ENCODE measurements at regions not wholly inside any gene's neighbourhood (a gene's known extent, or its start where the extent isn't known, plus 50 kb on each side); places are given as distances from the start of the nearest gene placed in this dataset.

DNA sequence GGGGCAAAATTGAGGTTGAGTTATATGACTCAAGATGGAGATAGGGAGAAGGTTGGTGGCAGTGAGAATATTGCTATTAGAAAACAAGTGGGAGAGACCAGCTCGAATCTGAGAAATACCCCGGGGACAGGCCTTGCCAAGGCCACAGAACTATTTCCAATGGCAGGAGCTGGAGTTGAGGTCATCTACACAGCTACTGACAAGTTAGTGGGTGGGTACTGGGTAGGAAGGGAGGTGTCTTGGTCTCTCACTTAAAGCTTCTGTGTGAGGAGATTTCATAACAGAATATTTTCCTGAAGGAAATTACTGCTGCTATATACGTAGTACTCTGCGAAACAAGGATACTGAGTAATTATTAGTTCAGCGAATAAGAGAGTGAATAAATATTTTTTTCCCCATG lies 69.4 kb upstream of the ITPRID2 start (continued):
- TF ChIP-seq, protein P1, sequence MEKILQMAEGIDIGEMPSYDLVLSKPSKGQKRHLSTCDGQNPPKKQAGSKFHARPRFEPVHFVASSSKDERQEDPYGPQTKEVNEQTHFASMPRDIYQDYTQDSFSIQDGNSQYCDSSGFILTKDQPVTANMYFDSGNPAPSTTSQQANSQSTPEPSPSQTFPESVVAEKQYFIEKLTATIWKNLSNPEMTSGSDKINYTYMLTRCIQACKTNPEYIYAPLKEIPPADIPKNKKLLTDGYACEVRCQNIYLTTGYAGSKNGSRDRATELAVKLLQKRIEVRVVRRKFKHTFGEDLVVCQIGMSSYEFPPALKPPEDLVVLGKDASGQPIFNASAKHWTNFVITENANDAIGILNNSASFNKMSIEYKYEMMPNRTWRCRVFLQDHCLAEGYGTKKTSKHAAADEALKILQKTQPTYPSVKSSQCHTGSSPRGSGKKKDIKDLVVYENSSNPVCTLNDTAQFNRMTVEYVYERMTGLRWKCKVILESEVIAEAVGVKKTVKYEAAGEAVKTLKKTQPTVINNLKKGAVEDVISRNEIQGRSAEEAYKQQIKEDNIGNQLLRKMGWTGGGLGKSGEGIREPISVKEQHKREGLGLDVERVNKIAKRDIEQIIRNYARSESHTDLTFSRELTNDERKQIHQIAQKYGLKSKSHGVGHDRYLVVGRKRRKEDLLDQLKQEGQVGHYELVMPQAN (conservative IDR thresholded peaks at IDR 0.05) = no peak
- TF ChIP-seq IKZF2 (IDR thresholded peaks at IDR 0.05) (no peak), CEBPB (IDR thresholded peaks at IDR 0.05; ENCODE audit: borderline replicate concordance in 1 of 2, low read depth in 2 of 2, low read length in 2 of 2) (no peak), CREM (IDR thresholded peaks at IDR 0.05; ENCODE audit: low read depth) (no peak), NR2C2 (IDR thresholded peaks at IDR 0.05; ENCODE audit: borderline replicate concordance, control insufficient read depth, insufficient read length, low read depth) (no peak)

GRCh38 chr2:181823405-181823804 lies 68.1 kb upstream of the ITPRID2 start:
- Histone ChIP-seq H3K4me3 (no peak overlapping the region), H4K20me1 (ENCODE audit: control insufficient read depth, insufficient read depth) (no peaks in the 10 kb centered on the region), H3K79me2 (ENCODE audit: control insufficient read depth, insufficient read depth, low read length) (no peaks in the 10 kb centered on the region), H3K9me3 (replicated peaks; ENCODE audit: control insufficient read depth, insufficient read depth, low read length) (no peaks in the 10 kb centered on the region), H2AFZ (ENCODE audit: control insufficient read depth, low read depth, low read length) (no peak overlapping the region), H3K27me3 (replicated peaks in 1 of 2; ENCODE audit: control insufficient read depth in 2 of 2, insufficient read depth in 2 of 2, low read length in 1 of 2) (no peaks in the 10 kb centered on the region; a peak in 1 of 4 replicates), H3K4me1 (ENCODE audit: control insufficient read depth, insufficient read depth, low read length) (no peaks in the 10 kb centered on the region), H3K9ac (ENCODE audit: control insufficient read depth, insufficient read depth, low read length) (no peak overlapping the region), H3K27ac (ENCODE audit: control insufficient read depth, insufficient read depth) (no peak overlapping the region), H3K4me2 (ENCODE audit: control insufficient read depth, insufficient read depth) (no peak overlapping the region), H3K36me3 (ENCODE audit: control insufficient read depth in 2 of 2, insufficient read depth in 2 of 2, low read length in 1 of 2) (no peaks in the 10 kb centered on the region)
- FAIRE-seq (no peak), DNase-seq (ENCODE audit: low read depth, low spot score) (no peak), ATAC-seq (no peak)
- SMC1A ChIA-PET (ENCODE audit: uncharacterized antibody, unreplicated experiment) = interaction anchor here (0.6 kb wide), 1 partner anchor 115 kb away, joined by 3 read pairs; no protein-coding TSS in a partner anchor
- RAD21 ChIA-PET (ENCODE audit: unreplicated experiment) = no interaction called here
- no peak for TF ChIP-seq ZNF217 (IDR thresholded peaks at IDR 0.05)
- no peak for TF ChIP-seq ZBTB33 (IDR thresholded peaks at IDR 0.05)
- TF ChIP-seq POLR2A (IDR thresholded peaks at IDR 0.05; ENCODE audit: low read depth, low read length) = no peak
- TF ChIP-seq SIN3A (IDR thresholded peaks at IDR 0.05; ENCODE audit: low read depth, low read length) = no peak
- TF ChIP-seq IRF5 (IDR thresholded peaks at IDR 0.05; ENCODE audit: borderline replicate concordance) = no peak
- no peak for TF ChIP-seq IKZF2 (IDR thresholded peaks at IDR 0.05)
- TF ChIP-seq, protein P2, sequence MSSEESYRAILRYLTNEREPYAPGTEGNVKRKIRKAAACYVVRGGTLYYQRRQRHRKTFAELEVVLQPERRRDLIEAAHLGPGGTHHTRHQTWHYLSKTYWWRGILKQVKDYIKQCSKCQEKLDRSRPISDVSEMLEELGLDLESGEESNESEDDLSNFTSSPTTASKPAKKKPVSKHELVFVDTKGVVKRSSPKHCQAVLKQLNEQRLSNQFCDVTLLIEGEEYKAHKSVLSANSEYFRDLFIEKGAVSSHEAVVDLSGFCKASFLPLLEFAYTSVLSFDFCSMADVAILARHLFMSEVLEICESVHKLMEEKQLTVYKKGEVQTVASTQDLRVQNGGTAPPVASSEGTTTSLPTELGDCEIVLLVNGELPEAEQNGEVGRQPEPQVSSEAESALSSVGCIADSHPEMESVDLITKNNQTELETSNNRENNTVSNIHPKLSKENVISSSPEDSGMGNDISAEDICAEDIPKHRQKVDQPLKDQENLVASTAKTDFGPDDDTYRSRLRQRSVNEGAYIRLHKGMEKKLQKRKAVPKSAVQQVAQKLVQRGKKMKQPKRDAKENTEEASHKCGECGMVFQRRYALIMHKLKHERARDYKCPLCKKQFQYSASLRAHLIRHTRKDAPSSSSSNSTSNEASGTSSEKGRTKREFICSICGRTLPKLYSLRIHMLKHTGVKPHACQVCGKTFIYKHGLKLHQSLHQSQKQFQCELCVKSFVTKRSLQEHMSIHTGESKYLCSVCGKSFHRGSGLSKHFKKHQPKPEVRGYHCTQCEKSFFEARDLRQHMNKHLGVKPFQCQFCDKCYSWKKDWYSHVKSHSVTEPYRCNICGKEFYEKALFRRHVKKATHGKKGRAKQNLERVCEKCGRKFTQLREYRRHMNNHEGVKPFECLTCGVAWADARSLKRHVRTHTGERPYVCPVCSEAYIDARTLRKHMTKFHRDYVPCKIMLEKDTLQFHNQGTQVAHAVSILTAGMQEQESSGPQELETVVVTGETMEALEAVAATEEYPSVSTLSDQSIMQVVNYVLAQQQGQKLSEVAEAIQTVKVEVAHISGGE (CRISPR knock-in tag; IDR thresholded peaks at IDR 0.05) = no peak
- TF ChIP-seq IRF4 (IDR thresholded peaks at IDR 0.05; ENCODE audit: low read depth, low read length) = no peak
- POLR2A ChIA-PET = no interaction called here
- in situ Hi-C loops (cut with MboI) = no loop called here
- BruUV-seq (replicated peaks) = no TSS peak
- CTCF ChIA-PET = interaction anchor here (0.9 kb wide), 1 partner anchor 130 kb away, joined by 3 read pairs; no protein-coding TSS in a partner anchor
- 45% methylated on average over 2 of the region's 2 CpGs for WGBS (ENCODE audit: insufficient coverage, insufficient replicate concordance, low lambda C conversion rate, missing lambda C conversion rate)
- intact Hi-C loops (cut with micrococcal nuclease; ENCODE audit: unreplicated experiment) = no loop called here

Data from GM12878 (cell line).